ENCODE measurements at regions not wholly inside any gene's neighbourhood (a gene's known extent, or its start where the extent isn't known, plus 50 kb on each side); places are given as distances from the start of the nearest gene placed in this dataset.

- TF ChIP-seq, protein P1, sequence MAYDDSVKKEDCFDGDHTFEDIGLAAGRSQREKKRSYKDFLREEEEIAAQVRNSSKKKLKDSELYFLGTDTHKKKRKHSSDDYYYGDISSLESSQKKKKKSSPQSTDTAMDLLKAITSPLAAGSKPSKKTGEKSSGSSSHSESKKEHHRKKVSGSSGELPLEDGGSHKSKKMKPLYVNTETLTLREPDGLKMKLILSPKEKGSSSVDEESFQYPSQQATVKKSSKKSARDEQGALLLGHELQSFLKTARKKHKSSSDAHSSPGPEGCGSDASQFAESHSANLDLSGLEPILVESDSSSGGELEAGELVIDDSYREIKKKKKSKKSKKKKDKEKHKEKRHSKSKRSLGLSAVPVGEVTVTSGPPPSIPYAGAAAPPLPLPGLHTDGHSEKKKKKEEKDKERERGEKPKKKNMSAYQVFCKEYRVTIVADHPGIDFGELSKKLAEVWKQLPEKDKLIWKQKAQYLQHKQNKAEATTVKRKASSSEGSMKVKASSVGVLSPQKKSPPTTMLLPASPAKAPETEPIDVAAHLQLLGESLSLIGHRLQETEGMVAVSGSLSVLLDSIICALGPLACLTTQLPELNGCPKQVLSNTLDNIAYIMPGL (CRISPR knock-in tag; IDR thresholded peaks at IDR 0.05; ENCODE audit: borderline replicate concordance) = no peak
Measured at GRCh38 chr6:138026342-138026741, 80.9 kb downstream of the PERP start (continued).

GRCh38 chr6:138028893-138029292, 78.3 kb downstream of the PERP start:
- Histone ChIP-seq H3K4me2 (no peak overlapping the region), H3K27ac (no peak overlapping the region), H3K4me3 (no peak overlapping the region), H3K4me1 (no peaks in the 10 kb centered on the region), H3K9me3 (no peaks in the 10 kb centered on the region)
- ATAC-seq (no peak), FAIRE-seq (no peak), DNase-seq (ENCODE audit: low read depth in 1 of 2, low spot score in 1 of 2) (no peak)
- no peak for TF ChIP-seq RARB (CRISPR knock-in tag; IDR thresholded peaks at IDR 0.05)
- no peak for TF ChIP-seq EP300 (IDR thresholded peaks at IDR 0.05)
- TF ChIP-seq JUN (IDR thresholded peaks at IDR 0.05) = no peak
- no peak for TF ChIP-seq ZC3H11A (IDR thresholded peaks at IDR 0.05)
- TF ChIP-seq ATOH8 (CRISPR knock-in tag; IDR thresholded peaks at IDR 0.05; ENCODE audit: low read depth) = no peak
- no peak for TF ChIP-seq HOXB5 (CRISPR knock-in tag; IDR thresholded peaks at IDR 0.05)
- TF ChIP-seq, protein P2, sequence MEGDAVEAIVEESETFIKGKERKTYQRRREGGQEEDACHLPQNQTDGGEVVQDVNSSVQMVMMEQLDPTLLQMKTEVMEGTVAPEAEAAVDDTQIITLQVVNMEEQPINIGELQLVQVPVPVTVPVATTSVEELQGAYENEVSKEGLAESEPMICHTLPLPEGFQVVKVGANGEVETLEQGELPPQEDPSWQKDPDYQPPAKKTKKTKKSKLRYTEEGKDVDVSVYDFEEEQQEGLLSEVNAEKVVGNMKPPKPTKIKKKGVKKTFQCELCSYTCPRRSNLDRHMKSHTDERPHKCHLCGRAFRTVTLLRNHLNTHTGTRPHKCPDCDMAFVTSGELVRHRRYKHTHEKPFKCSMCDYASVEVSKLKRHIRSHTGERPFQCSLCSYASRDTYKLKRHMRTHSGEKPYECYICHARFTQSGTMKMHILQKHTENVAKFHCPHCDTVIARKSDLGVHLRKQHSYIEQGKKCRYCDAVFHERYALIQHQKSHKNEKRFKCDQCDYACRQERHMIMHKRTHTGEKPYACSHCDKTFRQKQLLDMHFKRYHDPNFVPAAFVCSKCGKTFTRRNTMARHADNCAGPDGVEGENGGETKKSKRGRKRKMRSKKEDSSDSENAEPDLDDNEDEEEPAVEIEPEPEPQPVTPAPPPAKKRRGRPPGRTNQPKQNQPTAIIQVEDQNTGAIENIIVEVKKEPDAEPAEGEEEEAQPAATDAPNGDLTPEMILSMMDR (IDR thresholded peaks at IDR 0.05) = no peak
- TF ChIP-seq TFCP2L1 (CRISPR knock-in tag; IDR thresholded peaks at IDR 0.05) = no peak
- TF ChIP-seq KDM1A (IDR thresholded peaks at IDR 0.05; ENCODE audit: low read depth) = no peak
- TF ChIP-seq CEBPB (IDR thresholded peaks at IDR 0.05) = no peak
- no peak for TF ChIP-seq CHD4 (IDR thresholded peaks at IDR 0.05; ENCODE audit: borderline replicate concordance)
- TF ChIP-seq RFX5 (IDR thresholded peaks at IDR 0.05) = no peak
- no peak for TF ChIP-seq GATA3 (IDR thresholded peaks at IDR 0.05; ENCODE audit: borderline replicate concordance)
- TF ChIP-seq SREBF2 (IDR thresholded peaks at IDR 0.05) = no peak
- ChIA-PET CTCF (interaction anchor here (1.0 kb wide), 1 partner anchor 21 kb away, joined by 3 read pairs; no protein-coding TSS in a partner anchor), POLR2A (no interaction called here)
- WGBS (ENCODE audit: missing lambda C conversion rate) = 27% methylated on average over 6 of the region's 6 CpGs

DNA sequence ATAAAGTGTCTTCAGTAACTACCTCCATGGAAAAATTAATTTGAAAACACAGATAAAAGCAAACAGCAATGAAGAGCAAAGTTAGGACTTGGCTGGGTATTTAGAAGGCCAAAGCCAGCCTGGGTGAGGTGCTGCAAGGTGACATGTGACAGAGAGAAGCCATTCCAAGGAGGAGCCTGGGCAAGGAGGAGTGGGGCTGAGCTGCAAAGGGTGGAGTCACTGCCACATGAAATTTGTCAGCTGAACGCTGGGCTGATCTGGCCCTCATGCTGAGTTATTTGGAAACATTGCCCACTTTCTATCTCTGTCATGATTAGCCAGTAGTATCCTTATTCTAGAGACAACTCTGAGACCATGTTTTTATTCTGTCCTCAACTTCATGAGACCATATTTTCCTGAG, 76.3 kb downstream of the PERP start:
- POLR2A ChIA-PET = no interaction called here
- Histone ChIP-seq H3K27ac (no peak overlapping the region), H3K4me2 (no peak overlapping the region), H3K9me3 (no peaks in the 10 kb centered on the region), H3K4me1 (no peaks in the 10 kb centered on the region), H3K4me3 (no peak overlapping the region)
- TF ChIP-seq, protein P3, sequence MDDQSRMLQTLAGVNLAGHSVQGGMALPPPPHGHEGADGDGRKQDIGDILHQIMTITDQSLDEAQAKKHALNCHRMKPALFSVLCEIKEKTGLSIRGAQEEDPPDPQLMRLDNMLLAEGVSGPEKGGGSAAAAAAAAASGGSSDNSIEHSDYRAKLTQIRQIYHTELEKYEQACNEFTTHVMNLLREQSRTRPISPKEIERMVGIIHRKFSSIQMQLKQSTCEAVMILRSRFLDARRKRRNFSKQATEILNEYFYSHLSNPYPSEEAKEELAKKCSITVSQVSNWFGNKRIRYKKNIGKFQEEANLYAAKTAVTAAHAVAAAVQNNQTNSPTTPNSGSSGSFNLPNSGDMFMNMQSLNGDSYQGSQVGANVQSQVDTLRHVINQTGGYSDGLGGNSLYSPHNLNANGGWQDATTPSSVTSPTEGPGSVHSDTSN (IDR thresholded peaks at IDR 0.05) = no peak
- TF ChIP-seq, protein P4, sequence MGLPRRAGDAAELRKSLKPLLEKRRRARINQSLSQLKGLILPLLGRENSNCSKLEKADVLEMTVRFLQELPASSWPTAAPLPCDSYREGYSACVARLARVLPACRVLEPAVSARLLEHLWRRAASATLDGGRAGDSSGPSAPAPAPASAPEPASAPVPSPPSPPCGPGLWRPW (IDR thresholded peaks at IDR 0.05) = no peak
- no peak for TF ChIP-seq CBX8 (IDR thresholded peaks at IDR 0.05)
- TF ChIP-seq BHLHE40 (IDR thresholded peaks at IDR 0.05; ENCODE audit: low read depth, low read length) = no peak
- TF ChIP-seq HOXB13 (CRISPR knock-in tag; IDR thresholded peaks at IDR 0.05; ENCODE audit: low read depth) = no peak
- TF ChIP-seq EP300 (IDR thresholded peaks at IDR 0.05) = no peak
- TF ChIP-seq HEYL (CRISPR knock-in tag; IDR thresholded peaks at IDR 0.05) = no peak
- TF ChIP-seq RARB (CRISPR knock-in tag; IDR thresholded peaks at IDR 0.05) = no peak
- no peak for TF ChIP-seq MAZ (IDR thresholded peaks at IDR 0.05; ENCODE audit: borderline replicate concordance, low read depth, low read length)
- FAIRE-seq (no peak), ATAC-seq (no peak), DNase-seq (ENCODE audit: low read depth in 1 of 2, low spot score in 1 of 2) (no peak)
- WGBS (ENCODE audit: missing lambda C conversion rate) = 38% methylated on average over 1 of the region's 1 CpG
- CTCF ChIA-PET = interaction anchor here (1.9 kb wide), 1 partner anchor 18 kb away, joined by 4 read pairs; no protein-coding TSS in a partner anchor
